ENCODE measurements at regions not wholly inside any gene's neighbourhood (a gene's known extent, or its start where the extent isn't known, plus 50 kb on each side); places are given as distances from the start of the nearest gene placed in this dataset.

GRCh38 chr1:30631700-30632099, 91.7 kb downstream of the MATN1 start:
- BruUV-seq (replicated peaks), result no TSS peak
- no peaks in the 10 kb centered on the region for H3K79me2 ChIP-seq (ENCODE audit: insufficient read depth, low read length)
- RAD21 ChIA-PET (ENCODE audit: low non-redundant PET in 1 of 2, low total read pairs in 2 of 2, uncharacterized antibody in 2 of 2, unreplicated experiment in 2 of 2), result no interaction called here

More at GRCh38 chr1:30631700-30632099, 91.7 kb downstream of the MATN1 start:
- Histone ChIP-seq H2AFZ (ENCODE audit: low read depth, low read length, poor library complexity, severe bottlenecking) (no peak overlapping the region), H3K27ac (ENCODE audit: low read depth, low read length) (no peak overlapping the region), H3K36me3 (ENCODE audit: control insufficient read depth in 1 of 2, insufficient read depth in 2 of 2, low read length in 2 of 2) (no peaks in the 10 kb centered on the region), H3K4me3 (replicated peaks in 1 of 2; ENCODE audit: low read depth in 1 of 2, low read length in 2 of 2) (no peak overlapping the region), H3K4me1 (ENCODE audit: control insufficient read depth in 1 of 2, insufficient read depth in 2 of 2, low read length in 2 of 2) (peaks cover 0 to 5% of the 10 kb centered on the region in 2 experiments; a peak in 1 of 4 replicates), H3K9me2 (ENCODE audit: insufficient read depth) (no peaks in the 10 kb centered on the region), H3K9ac (ENCODE audit: low read length) (no peak overlapping the region), H3K4me2 (ENCODE audit: low read length) (no peak overlapping the region), H3K27me3 (ENCODE audit: insufficient read depth, low read length) (no peaks in the 10 kb centered on the region), H4K20me1 (ENCODE audit: insufficient read depth) (no peaks in the 10 kb centered on the region), H3K9me3 (ENCODE audit: control insufficient read depth in 1 of 2, insufficient read depth in 1 of 2, low read depth in 1 of 2, low read length in 2 of 2) (no peaks in the 10 kb centered on the region; a peak in 1 of 4 replicates)
- no peak for TF ChIP-seq EZH2 (IDR thresholded peaks at IDR 0.05)
- no peak for TF ChIP-seq POLR2AphosphoS5 (IDR thresholded peaks at IDR 0.05; ENCODE audit: low read depth, low read length)
- no peak for TF ChIP-seq SRF (IDR thresholded peaks at IDR 0.05; ENCODE audit: low read depth)
- no peak for TF ChIP-seq ZNF274 (IDR thresholded peaks at IDR 0.05; ENCODE audit: low read depth, low read length)
- TF ChIP-seq SIN3A (IDR thresholded peaks at IDR 0.05; ENCODE audit: low read depth), result no peak
- no peak for TF ChIP-seq CBX3 (IDR thresholded peaks at IDR 0.05; ENCODE audit: low read depth)
- no peak for TF ChIP-seq ZFX (IDR thresholded peaks at IDR 0.05)
- no peak for TF ChIP-seq ZBTB33 (IDR thresholded peaks at IDR 0.05; ENCODE audit: extremely low read depth, insufficient replicate concordance, low read length)
- TF ChIP-seq EGR1 (IDR thresholded peaks at IDR 0.05; ENCODE audit: low read depth), result no peak
- TF ChIP-seq REST (IDR thresholded peaks at IDR 0.05; ENCODE audit: low read depth), result no peak
- no peak for TF ChIP-seq MAX (IDR thresholded peaks at IDR 0.05)
- ChIA-PET POLR2A (no interaction called here), CTCF (no interaction called here)
- DNase-seq (ENCODE audit: low read depth, low spot score) (no peak), ATAC-seq (no peak)
- intact Hi-C loops (cut with micrococcal nuclease), result no loop called here

Measured in HCT116 (cell line).